Cerebellar nuclear complex (tissue), 1 donor: ENCODE measurements at regions not wholly inside any gene's neighbourhood (a gene's known extent, or its start where the extent isn't known, plus 50 kb on each side); places are given as distances from the start of the nearest gene placed in this dataset.

Experiments
- DNase-seq, 2 experiments: peaks; one replicate each; lab custom pipeline; 2025; lab: John Stamatoyannopoulos, UW

- DNase-seq, result no peak
Observed at GRCh38 chr5:92795633-92796032, 785.4 kb downstream of the NR2F1-AS1 start.

- DNase-seq, result no peak
Observed at GRCh38 chr5:92780057-92780456, 801.0 kb downstream of the NR2F1-AS1 start.

GRCh38 chr5:92779536-92779935 is 801.5 kb downstream of the NR2F1-AS1 start:
- DNase-seq, result no peak

DNA sequence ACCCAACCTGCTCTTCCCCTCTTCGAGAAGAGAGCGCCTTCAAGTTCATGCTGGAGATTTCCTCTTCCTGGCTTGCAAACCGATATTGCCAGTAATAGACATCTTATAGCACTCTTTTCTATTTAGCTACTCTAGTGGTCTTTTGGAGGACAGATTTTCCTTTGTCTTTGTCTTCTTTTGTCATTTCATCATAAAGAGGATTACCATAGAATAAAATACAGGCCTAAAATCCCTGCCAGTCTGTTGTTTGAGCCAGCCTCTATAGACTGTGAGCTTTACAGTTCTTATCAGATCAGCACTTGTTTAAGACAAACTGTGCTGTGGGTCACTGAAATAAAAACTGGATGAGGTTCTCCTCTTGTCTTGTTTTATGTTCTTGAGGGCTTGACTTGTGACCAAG is 802.8 kb downstream of the NR2F1-AS1 start:
- no peak for DNase-seq

DNA sequence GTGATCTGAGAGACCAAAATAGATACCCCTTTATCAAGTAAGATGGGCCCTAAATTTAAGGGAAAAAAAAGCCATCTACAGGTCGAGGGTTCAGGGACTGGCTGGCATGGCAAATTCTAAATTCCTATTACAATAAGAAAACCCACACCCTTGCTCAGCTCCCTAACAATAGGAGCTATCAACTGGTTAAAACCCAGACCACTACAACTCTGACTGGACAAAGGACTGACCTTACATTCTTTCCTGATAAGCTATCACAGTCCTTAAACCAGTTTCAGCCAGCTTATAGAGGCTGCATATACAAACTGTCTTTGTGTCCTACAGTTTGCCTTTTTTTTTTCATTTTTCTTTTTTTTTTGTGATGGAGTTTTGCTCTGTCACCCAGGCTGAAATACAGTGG is 803.6 kb downstream of the NR2F1-AS1 start:
- DNase-seq, result no peak

DNA sequence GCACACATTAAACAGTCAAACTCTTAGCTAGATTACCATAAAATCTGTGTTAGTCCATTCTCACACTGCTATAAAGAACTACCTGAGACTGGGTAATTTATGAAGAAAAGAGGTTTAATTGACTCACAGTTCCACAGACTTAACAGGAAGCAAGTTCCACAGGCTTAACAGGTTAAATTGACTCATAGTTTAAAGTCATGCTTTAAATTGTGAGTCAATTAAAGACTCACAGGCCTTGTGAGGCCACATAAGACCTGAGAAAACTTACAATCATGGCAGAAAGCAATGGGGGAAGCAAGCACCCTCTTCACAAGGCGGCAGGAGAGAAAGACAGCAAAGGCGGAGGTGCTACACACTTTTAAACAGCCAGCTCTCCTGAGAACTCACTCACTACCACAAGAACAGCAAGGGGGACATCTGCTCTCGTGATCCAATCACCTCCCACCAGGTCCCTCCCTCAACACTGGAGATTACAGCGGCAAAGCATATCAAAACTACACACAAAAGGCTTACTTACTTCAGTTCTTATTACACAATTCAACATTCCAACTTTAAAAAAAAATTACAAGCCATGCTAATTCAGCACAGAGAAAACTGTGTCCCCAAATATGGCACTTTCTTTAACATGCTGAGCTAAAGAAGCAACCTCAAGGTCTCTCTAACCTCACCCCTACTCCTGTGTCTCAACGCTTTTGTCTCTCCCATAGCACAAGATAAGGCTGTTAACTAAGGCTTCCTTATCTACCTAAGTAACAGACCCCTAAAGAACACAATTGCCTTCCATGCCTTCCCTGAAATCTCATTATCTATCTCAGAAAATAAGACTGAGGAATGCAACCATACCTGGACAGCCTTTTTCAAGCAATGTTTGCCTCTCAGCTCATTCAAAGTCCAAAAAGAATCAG is 805.1 kb downstream of the NR2F1-AS1 start:
- no peak for DNase-seq

DNA sequence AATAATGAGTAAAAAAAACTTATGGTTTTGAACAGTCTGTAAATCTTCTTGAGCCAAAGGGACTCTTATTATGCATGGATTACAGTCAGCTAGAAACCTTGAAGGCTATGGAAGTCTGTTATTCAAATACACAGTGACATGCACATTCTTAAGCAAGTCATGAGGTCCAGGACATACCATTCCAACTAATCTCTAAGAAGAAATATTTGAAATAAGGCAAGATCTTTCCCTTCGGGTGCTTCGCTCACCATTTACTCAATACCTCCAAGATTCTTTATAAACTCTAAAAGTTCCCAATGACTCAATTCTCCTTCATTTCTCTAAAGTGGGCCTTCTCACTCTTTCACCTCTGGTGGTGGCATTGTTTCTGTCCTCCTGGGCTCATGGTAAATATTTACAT is 811.0 kb downstream of the NR2F1-AS1 start:
- no peak for DNase-seq

DNA sequence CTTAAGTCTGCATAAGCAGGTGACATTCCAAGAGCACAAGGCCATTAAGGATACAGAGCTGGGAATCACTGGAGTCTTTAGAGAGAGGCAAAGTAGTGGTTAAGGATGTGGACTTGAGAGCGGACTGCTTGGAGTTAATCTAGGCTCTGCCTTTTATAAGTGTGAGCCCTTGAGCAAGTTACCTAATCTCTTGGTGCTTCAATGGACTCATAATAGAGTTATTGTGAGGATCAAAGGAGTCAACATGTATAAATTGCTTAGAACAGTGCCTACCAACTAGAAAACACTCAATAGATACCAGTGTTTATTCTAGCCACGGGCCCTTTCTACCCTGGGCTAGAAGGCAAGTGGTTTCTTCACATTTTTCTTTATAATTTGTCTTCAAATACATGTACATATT is 819.4 kb downstream of the NR2F1-AS1 start:
- DNase-seq, result no peak

- DNase-seq, result no peak
Observed at GRCh38 chr5:92760550-92760949, 820.5 kb downstream of the NR2F1-AS1 start.

DNA sequence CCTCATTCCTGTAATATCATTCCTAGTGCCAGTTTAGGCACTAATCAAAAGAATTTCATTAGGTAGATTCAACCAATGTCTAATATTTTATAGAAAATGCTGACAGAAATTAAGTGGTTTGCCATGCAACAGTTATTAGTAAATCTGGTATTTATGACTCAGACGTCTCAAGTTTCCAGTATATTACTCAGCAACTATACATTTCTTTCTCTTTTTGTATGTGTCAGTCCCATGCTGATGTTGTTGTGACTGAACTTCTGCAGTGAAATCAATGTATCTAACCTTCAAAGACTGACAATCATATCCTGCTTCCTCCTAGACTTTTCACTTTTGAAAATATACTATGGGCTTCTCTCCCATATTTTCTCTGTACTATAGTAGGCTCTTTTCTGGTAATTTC is 822.5 kb downstream of the NR2F1-AS1 start:
- DNase-seq, result no peak

- no peak for DNase-seq
Observed at GRCh38 chr5:92749943-92750342, 831.1 kb downstream of the NR2F1-AS1 start.

GRCh38 chr5:92748072-92748676 is 832.8 kb downstream of the NR2F1-AS1 start:
- DNase-seq, result no peak

DNA sequence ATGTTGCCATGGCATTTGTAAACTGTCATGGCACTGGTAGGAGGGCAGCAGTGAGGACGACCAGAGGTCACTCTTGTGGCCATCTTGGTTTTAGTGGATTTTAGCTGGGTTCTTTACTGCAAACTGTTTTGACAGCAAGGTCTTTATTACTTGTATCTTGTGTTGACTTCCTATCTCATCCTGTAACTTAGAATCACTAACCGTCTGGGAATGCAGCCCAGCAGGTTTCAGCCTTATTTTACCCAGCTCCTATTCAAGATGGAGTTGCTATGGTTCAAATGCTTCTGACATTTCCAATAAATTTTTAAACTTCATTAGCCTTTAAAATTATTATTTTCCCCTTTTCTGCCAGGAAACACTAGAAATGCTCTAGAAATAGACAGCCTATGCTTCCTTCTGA is 839.1 kb downstream of the NR2F1-AS1 start:
- DNase-seq, result no peak

GRCh38 chr5:92734211-92734940 is 846.6 kb downstream of the NR2F1-AS1 start:
- no peak for DNase-seq

- DNase-seq, result no peak
Observed at GRCh38 chr5:92730486-92730885, 850.5 kb downstream of the NR2F1-AS1 start.

GRCh38 chr5:92729088-92729487 is 851.9 kb downstream of the NR2F1-AS1 start:
- no peak for DNase-seq

- DNase-seq, result no peak
Observed at GRCh38 chr5:92715946-92716520, 865.0 kb downstream of the NR2F1-AS1 start.

DNA sequence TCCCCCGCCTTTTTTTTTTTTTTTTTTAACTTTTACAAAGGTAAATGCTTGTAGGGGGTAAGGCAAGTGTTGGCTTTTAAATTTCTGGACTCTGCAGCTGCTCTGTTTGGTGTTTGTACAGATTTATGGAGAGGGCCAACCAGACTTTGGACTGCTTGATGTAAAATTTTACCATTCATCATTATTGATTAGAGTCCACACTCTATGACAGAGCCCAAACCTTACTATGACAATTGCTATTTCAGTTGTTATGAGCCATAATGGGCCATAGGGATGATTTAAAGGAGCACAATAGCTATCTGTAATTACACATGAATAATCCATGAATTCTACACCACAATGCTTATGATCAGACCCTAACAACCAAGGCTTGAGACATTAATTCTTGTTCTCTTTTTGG is 867.2 kb downstream of the NR2F1-AS1 start:
- DNase-seq, result no peak

- no peak for DNase-seq
Observed at GRCh38 chr5:92713335-92713743, 867.7 kb downstream of the NR2F1-AS1 start.

DNA sequence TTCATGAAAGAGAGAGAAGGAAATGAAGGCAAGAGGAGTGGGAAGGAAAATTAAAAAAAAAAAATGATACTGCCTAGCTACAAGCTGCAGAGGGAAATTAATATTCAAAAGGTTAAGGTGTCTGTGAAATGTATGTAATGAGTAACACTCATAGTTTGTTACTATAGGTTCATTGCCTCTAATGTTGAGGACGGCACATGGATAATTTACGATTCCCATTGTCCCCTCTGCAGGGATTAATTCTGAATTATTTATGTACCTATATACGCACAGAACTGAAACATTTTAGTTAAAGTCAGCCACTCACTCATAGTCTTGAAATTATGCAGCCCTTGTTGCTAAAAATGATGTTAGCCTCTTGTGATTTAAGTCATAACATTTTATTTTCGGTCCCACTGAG is 869.1 kb downstream of the NR2F1-AS1 start:
- DNase-seq, result no peak

DNA sequence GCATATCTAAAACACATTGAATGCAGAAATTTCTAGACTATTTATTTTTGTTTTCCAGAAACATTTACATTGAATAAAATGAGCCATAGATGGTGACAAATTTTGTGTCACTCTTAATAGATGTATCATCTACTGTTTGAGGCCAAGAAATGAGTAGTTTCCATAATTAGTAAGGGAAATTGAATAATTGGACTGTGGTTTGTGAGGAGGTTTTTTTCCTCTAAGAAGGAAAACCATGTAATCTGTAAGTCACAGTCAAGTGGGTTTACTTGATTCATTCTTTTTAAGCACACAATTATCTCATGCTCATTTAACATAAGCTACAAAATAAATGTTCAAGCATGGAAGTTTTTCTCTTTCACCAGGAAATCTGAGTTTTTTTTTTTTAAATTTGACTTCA is 876.4 kb downstream of the NR2F1-AS1 start:
- DNase-seq, result no peak

DNA sequence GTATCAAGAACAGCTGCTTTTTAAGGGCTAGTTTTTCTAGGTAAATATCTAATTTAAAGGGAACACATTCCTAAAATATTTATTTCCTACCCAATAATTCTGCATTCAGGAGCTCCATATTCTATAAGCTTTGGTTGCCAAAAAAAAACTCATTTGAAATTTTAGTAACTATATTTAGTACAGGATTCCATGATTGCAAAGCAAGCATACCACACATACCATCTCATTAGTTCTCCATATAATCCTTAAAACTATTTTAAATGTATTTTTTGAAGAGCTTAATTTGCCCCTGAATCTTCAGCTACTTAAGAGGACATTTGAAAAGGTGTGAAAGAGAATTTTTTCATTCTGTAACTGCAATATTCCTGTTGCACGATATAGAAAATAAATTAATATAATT is 877.0 kb downstream of the NR2F1-AS1 start:
- no peak for DNase-seq
